AG04449 (cell line): ENCODE measurements at regions not wholly inside any gene's neighbourhood (a gene's known extent, or its start where the extent isn't known, plus 50 kb on each side); places are given as distances from the start of the nearest gene placed in this dataset.
"Not testable (repeated sequence)": the region's sequence is repeated elsewhere in the genome, so short reads cannot be mapped to it uniquely, and the experiment has no call there.

ENCODE experiments used
- CTCF ChIA-PET: fragments of 350-600 bp; formaldehyde crosslinking; extraction: SDS; loops from one replicate; lab custom pipeline; 2021; ENCODE audit warnings: antibody characterized with exemption; lab: Yijun Ruan, JAX
- POLR2A ChIA-PET: fragments of 400-600, 350-600 bp; formaldehyde crosslinking; extraction: SDS; loops from one replicate; lab custom pipeline; 2020; ENCODE audit warnings: antibody characterized with exemption, inconsistent platforms; lab: Yijun Ruan, JAX
- DNase-seq: peaks from one replicate; pipeline ENCODE4 v3.0.0-alpha.2; 2010; ENCODE audit warnings: low read depth, low spot score
- H3K4me3 ChIP-seq: 2 replicates; pipeline ENCODE4 v1.5.1; 2011; ENCODE audit warnings: low read depth, mild to moderate bottlenecking, control low read depth, low read length

DNA sequence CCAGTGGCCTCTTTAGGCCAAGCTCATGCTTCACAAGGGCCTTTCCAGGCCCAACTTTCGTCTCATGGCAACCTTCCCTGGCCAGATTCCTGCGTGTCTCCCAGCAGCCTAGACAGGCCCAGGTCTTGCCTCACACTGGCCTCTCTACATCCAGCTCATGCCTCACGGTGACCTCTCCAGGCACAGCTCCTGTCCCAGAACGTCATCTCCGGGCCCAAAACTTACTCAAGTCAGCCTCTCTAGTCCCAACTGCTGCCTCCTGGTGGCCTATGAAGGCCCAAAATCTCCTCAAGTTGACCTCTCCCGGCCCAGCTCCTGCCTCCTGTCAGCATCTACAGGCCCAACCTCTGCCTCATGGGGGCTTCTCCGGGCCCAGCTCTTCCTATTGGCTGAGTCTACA, 54.3 kb upstream of the METTL14 start:
- POLR2A ChIA-PET: interaction anchor here (0.6 kb wide), 1 partner anchor 101 kb away, joined by 3 read pairs; no protein-coding TSS in a partner anchor
- CTCF ChIA-PET, DNase-seq, H3K4me3 ChIP-seq: not testable (repeated sequence)

DNA sequence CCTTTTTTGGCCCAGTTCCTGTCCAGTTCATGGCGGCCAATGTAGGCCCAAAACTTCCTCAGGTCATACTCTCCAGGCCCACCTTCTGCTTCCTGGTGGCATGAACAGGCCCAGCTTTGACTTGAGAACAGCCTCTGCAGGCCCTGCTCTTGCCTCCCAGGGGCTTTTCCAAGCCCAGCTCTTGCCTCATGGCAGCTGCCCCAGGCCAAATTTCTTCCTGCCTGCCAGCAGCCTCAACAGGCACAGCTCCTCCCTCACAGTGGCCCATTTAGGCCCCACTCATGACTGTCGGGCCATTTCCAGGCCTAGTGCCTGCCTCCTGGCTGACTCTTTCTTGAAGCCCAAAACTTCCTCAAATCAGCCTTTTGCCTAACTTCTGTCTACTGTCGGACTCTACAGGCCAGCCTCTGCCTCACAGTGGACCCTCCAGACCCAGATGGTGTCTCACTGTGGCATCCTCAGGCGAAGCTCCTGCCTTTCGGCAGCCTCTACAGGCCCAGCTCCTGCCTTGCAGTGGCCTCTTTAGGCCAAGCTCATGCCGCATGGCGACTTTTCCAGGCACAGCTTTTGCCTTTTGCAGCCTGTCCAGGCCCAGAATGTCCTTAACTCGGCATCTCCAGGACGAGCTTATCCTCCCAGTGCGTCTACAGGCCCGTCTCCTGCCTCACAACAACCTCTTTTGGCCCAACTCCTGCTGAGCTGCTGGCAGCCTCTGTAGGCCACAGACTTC, 53.7 kb upstream of the METTL14 start:
- CTCF ChIA-PET, DNase-seq, H3K4me3 ChIP-seq: not testable (repeated sequence)
- POLR2A ChIA-PET: interaction anchor here (0.6 kb wide), 1 partner anchor 100 kb away, joined by 3 read pairs; no protein-coding TSS in a partner anchor

GRCh38 chr4:118633476-118633875, 51.7 kb upstream of the METTL14 start:
- DNase-seq, POLR2A ChIA-PET, CTCF ChIA-PET, H3K4me3 ChIP-seq: not testable (repeated sequence)

DNA sequence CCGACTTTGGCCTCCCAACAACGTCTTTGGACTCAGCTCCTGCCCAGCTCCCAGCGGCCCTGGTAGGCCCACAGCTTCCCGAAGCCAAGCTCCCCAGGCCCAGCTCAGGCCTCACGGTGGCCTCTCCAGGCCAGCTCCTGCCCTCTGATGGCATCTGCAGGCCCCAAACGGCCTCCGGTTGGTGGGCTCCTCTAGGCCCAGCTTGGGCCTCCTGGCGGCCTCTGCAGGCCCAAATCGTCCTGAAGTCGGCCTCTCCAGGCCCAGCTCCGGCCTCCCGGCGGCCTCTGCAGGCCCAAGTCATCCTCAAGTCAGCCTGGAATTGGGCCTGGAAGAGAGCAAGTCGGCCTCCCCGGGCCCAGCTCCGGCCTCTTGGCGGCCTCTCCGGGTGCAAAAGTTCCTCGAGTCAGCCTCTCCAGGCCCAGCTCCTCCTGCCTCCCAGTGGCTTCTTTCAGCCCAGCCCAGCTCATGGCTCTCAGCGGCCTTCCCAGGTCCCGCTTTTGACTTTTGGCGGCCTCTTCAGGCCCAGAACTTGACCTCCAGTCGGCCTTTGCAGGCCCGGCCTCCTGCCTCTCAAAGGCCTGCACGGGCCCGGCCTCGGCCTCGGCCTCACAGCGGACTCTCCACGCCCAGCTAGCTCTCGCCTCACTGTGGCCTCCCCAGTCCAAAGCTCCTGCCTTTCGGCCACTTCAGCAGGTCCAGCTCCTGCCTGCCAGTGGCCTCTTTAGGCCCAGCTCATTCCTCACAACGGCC, 50.9 kb upstream of the METTL14 start:
- POLR2A ChIA-PET, DNase-seq, CTCF ChIA-PET, H3K4me3 ChIP-seq: not testable (repeated sequence)
